Activated CD8-positive, alpha-beta memory T cell treated with anti-CD3 and anti-CD28 coated beads for 24 hours (primary cell): ENCODE measurements at regions not wholly inside any gene's neighbourhood (a gene's known extent, or its start where the extent isn't known, plus 50 kb on each side); places are given as distances from the start of the nearest gene placed in this dataset.

Experiments
- DNase-seq: peaks from one replicate; pipeline ENCODE4 v3.0.0-alpha.2; 2020

DNA sequence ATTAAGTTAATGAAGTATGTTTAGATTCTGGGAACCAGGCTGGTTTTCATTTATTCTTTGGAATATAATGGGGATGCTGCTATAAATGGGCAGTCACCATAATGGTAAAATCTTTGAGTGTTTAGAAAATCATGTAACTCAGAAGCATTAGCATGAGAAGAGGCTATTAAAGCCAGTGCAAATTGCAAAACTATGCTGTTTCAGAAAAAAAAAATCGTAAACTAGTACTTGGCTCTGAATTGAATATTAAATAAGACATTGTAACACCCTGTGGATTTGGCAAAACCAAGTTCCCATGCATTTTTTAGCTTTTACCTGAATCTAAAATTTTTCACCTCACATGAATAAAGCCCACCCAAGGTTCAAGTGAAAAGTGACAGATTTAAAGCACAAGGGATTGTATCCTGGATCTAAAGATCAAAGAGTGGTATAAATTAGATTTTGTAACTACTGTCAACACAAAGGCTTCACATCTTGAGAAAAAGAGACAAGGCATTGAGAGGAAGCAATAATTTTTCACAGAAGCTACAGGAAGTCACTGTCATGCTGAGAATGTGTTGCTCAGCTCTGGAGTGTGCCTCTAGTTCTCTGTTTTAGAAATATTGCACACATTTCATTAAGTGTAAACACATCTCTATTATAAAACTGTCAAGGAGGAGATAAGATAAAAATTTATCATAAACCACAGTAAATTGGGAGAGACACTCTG lies 142.2 kb downstream of the ABCA8 start:
- DNase-seq = no peak

DNA sequence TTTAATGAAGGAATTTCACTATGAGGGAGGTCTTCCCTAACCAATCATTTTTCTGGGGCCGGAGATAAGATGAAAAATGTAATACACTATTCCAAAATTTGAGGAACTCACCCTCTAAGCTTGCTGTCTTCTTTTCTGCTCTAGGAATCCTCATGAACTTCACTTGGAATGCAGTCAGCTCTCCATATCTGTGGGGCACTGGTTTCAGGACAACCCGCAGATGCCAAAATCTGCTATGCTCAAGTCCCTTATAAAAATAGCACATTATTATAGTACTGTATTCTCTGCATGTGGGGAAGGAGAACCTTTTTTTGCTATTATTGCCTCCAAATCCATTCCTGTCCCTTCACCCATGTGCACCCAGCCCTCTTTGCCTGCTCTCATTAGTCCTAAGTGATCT lies 146.0 kb downstream of the ABCA8 start:
- DNase-seq = no peak

- no peak for DNase-seq
These were observed 147.0 kb downstream of the ABCA8 start for GRCh38 chr17:68807998-68808772.

DNA sequence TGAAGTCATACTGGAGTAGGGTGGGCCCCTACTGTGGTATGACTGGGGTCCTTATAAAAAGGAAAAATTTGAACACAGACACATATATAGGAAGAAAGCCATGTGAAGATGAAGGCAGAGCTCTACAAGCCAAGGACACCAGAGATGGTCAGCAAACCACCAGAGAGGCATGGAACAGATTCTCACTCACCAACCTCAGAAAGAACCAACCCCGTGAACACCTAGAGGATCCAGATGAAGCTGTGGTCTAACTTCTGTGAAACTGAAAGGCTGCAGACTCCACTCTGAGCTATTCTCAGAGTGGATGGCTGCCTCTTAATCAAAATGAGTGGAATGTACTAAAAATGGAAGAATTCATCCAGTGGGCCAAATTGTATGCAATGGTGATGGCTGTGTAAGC lies 149.6 kb downstream of the ABCA8 start:
- no peak for DNase-seq

- DNase-seq = no peak
These were observed 150.2 kb downstream of the ABCA8 start for GRCh38 chr17:68804777-68805520.

- no peak for DNase-seq
These were observed 151.8 kb downstream of the ABCA8 start for GRCh38 chr17:68803164-68803929.

DNA sequence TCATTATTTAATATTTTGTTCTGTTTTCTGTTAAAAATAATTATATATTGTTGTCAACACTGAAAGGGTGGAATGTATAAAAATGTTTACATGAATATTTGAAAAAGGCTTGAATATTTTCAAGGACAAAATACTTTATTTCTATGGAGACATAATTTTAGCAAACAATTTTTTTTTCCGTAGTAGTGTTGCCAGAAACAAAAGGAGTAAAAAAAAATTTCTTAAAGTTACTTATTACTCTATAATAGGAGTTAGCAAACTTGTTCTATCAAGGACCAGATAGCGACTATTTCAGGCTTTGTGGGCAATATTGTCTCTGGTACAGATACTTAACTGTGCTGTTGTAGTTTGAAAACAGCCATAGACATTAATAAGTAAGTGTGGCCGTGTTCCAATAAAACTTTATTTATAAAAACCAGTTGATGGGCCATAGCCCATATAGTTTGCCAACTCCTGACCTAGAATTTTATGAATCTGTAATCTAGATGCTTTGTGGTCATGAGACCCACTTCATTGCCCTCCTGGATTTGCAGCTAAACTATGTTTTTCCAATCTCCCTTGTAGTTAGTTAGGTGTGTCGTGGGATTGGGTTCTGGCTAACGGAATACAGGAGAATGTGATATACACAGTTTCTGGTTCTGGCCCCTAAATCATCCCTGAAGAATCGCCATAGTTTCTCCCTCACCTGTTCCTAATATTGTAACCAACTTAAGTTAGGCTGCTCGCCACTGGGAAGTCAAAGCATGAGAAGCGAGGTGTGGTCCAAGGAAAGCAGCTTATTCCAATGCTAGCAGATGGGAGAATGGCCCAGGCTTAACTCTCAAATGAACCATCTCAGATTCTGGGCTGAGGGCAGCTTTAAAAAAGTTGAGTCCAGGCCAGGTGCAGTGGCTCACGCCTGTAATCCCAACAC lies 153.6 kb downstream of the ABCA8 start:
- DNase-seq = no peak

GRCh38 chr17:68800751-68801150 lies 154.4 kb downstream of the ABCA8 start:
- no peak for DNase-seq

DNA sequence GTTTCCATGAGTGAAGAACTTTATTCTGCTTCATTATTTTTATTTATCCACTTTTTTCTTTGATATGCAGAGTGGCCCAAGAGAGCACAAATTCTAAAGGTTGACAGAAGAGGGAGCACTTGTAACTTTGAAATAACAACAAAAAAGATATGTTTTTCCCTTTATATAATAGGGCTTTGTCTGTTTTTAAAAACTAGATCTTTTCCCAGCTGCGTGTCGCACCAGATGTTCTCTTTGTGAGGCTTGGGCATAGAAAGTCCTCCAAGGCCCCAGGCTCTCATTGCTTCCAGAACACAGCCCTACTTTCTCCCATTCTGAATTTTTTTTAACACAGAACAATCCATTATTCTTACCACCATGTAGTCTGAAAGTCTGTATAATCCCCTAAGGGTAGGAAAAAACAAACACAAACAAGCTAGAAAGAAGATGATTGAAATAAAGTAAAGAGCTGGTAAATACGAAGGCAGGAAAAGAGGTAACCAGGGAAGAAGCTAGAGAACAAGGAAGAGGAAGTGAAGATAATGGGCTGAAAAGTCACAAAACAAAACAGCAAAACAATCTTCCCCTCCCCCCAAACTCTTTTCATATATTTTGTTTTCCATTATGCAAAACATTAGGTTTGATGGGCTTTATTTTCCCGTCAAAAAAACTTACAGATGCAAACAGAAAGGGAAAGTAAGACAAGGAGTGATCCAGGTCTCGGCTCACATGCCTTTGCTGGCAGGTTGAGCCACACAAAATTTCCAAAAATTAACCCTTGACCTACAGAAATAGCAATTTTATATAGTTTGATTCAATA lies 160.4 kb downstream of the ABCA8 start:
- DNase-seq = no peak

GRCh38 chr17:68792873-68793272 lies 162.3 kb downstream of the ABCA8 start:
- no peak for DNase-seq

- DNase-seq = no peak
These were observed 163.0 kb downstream of the ABCA8 start for GRCh38 chr17:68792042-68792685.

DNA sequence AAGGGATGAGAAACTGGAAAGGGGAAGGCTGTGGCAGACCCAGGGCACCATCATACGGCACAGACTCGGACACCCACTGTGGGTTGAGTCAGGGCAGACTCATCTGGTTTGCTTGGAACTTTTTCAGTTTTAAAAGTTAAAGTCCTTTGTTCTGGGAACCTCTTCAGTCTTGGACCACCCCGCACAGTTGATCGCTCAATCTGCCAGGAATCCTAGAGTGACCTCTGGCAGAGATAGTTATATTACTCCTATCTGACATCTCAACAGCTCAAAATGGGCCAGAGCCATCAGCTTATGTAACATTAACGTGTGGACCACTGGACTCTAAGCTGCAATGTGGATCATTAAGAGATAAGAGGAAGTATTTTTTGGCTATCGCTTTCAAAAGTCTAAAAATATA lies 164.3 kb downstream of the ABCA8 start:
- no peak for DNase-seq

- DNase-seq = no peak
These were observed 164.7 kb downstream of the ABCA8 start for GRCh38 chr17:68790492-68790891.

GRCh38 chr17:68789203-68789962 lies 165.8 kb downstream of the ABCA8 start:
- no peak for DNase-seq

GRCh38 chr17:68785565-68786486 lies 169.4 kb downstream of the ABCA8 start:
- no peak for DNase-seq

DNA sequence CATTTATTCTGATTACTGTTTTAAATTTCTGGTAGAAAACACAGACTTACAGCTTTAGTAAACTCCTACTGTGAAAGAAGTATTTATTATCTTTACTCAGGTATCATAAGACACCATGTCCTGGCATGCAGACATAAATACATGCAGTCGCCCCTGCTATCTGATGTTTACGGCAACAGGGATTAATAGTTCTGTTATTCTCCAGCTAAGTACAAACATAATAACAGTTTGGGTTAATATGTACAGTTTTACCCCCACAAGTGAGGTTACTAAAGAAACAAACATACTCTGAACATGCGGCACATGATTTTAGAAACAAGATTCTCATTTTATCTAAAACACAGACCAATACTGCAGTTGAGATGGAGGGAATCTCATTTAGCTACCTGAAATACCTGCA lies 170.8 kb downstream of the ABCA8 start:
- DNase-seq = no peak

DNA sequence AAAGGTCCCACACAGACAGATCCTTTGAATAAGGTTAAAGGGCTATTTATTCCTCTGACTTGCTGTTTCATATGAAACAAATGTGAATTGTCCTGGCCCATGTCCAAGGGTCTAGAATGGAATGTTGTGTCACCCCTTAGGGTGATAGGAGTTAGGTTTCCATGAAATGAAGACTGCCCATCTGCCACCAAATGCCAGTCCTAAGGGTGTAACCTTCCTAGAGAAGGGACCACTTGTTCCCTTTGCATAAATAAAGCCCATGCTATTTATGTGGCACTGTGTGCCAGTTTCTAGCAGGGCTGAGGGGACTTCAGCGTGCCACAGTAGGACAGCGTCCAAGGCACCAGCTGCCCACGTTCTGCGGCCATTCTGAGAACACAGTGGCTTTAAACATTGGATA lies 171.3 kb downstream of the ABCA8 start:
- no peak for DNase-seq

DNA sequence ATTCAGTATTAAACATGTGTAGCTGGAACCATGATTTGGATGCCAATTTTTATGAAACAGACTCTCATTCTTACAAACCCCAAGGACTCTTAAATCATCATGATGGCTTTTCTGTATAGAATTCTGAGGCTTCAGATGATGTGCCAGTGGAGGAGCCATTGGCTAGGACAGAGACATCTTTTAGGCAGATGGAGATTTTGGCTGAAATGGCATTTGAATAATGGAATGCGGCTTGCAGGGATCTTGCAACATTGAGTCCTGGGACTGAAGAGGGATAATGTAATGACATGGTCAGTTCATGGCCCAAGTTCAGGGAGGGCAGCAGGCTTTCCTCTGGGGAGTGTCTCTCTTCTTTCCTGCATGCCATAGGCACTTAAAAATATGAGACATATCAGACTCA lies 172.4 kb downstream of the ABCA8 start:
- no peak for DNase-seq

- DNase-seq = no peak
These were observed 174.6 kb downstream of the ABCA8 start for GRCh38 chr17:68780596-68780995.
